Nephron progenitor cell (in vitro differentiated cells): ENCODE measurements at regions not wholly inside any gene's neighbourhood (a gene's known extent, or its start where the extent isn't known, plus 50 kb on each side); places are given as distances from the start of the nearest gene placed in this dataset.
"Not testable (repeated sequence)": the region's sequence is repeated elsewhere in the genome, so short reads cannot be mapped to it uniquely, and the experiment has no call there.

Experiments used
- DNase-seq: peaks from one replicate; pipeline ENCODE4 v3.0.0; 2021
- H3K27ac Mint-ChIP-seq: 2 replicates; pipeline ENCODE4 v1.8.0; 2021; ENCODE audit warnings: mild to moderate bottlenecking, moderate library complexity, mixed read lengths
- H3K27me3 Mint-ChIP-seq: 2 replicates; pipeline ENCODE4 v1.8.0; 2021; ENCODE audit warnings: mild to moderate bottlenecking, low read depth, mixed read lengths; ENCODE audit not compliant: poor library complexity
- H3K36me3 Mint-ChIP-seq: 2 replicates; pipeline ENCODE4 v1.8.0; 2021; ENCODE audit warnings: low read depth, mixed read lengths
- H3K4me1 Mint-ChIP-seq: 2 replicates; pipeline ENCODE4 v1.8.0; 2021; ENCODE audit warnings: mixed read lengths
- H3K4me3 Mint-ChIP-seq: 2 replicates; pipeline ENCODE4 v1.8.0; 2021; ENCODE audit warnings: mild to moderate bottlenecking, moderate library complexity, mixed read lengths
- H3K9me3 Mint-ChIP-seq: 2 replicates; pipeline ENCODE4 v1.8.0; 2021; ENCODE audit warnings: mild to moderate bottlenecking, moderate library complexity, mixed read lengths
- TF ChIP-seq, protein P1 (sequence below): fragments of 200-600 bp; sonication (generic); IDR thresholded peaks from 2 replicates; pipeline ENCODE4 v1.5.0; 2021; ENCODE audit warnings: antibody characterized with exemption

DNA sequence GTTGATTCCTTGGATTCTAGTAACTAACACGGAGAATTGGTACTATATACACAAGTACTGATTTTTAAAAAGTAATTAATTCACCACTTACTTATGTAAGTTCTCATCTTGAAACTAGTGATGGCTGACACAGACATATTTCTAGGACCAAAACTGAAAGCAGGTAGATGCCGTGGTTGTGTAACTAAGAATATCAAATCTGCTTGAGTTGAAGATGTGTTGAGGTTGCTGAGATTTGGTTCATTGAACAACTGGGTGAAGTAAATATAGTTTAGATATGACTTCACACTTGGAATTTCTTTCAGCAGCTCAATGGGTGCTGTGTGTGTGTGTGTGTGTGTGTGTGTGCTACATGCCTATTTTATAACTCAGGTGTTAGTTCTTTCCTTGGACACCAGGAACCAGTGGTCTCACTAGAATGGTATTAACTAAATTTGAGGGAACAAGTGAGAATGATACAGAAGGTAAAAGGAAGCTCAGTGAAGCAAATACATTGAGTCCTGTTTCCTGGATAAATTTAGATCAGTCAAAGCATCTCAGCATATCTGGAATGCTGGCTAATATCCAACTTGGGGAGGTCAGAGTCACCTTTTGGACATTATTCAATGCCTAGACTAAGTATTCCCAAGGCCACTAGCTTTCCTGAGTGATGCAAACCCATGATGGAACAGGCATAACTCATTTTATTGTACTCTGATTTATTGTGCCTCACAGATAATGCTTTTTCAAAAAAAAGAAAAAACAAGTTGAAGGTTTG lies 110.7 kb upstream of the ZEB2 start:
- TF ChIP-seq, protein P1, sequence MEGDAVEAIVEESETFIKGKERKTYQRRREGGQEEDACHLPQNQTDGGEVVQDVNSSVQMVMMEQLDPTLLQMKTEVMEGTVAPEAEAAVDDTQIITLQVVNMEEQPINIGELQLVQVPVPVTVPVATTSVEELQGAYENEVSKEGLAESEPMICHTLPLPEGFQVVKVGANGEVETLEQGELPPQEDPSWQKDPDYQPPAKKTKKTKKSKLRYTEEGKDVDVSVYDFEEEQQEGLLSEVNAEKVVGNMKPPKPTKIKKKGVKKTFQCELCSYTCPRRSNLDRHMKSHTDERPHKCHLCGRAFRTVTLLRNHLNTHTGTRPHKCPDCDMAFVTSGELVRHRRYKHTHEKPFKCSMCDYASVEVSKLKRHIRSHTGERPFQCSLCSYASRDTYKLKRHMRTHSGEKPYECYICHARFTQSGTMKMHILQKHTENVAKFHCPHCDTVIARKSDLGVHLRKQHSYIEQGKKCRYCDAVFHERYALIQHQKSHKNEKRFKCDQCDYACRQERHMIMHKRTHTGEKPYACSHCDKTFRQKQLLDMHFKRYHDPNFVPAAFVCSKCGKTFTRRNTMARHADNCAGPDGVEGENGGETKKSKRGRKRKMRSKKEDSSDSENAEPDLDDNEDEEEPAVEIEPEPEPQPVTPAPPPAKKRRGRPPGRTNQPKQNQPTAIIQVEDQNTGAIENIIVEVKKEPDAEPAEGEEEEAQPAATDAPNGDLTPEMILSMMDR, result no peak
- DNase-seq, result no peak
- Mint-ChIP-seq H3K36me3 (no peaks in the 10 kb centered on the region), H3K27me3 (no peaks in the 10 kb centered on the region), H3K4me3 (no peak overlapping the region), H3K27ac (no peak overlapping the region), H3K4me1 (no peaks in the 10 kb centered on the region), H3K9me3 (peaks cover 29% of the 10 kb centered on the region)

DNA sequence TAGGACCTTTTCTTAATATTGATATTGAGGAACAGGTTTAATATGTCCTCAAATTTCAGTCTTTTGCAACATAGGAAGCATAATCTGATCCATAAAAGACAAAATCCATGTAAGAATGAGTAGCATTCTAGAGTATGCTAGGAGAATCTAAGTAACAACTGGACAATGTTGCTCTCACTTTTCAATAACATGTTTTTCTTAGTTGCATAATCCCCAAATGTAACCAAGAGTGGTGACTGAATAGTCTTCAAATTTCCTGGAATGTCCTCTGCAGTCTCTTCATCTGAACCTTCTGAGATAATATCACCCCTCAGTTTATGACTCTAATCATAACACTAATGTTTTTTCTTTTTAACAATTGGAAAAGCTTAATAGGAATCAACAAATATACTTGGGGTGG lies 110.0 kb upstream of the ZEB2 start:
- Mint-ChIP-seq H3K27me3 (no peaks in the 10 kb centered on the region), H3K27ac (no peak overlapping the region)
- TF ChIP-seq, protein P1, result no peak

DNA sequence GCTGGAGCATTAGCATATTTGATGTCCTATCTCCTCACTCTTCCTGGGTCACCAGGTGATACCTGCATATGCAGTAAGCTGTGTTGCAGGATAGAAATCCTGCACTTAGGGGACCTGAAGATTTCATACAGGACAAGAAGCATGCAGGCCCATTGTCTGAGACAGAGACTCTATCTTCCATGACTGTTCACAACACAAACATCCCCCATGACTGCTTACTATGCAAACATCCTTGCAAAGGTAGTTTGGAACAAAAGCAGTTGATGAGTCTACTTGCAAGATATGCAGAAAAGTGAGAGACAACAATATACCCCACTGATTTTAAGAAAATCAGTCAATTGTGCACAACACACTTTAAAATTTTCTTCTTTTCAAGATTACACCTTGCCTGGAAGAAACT lies 108.6 kb upstream of the ZEB2 start:
- Mint-ChIP-seq H3K27me3 (no peaks in the 10 kb centered on the region), H3K4me1 (peaks cover 5% of the 10 kb centered on the region), H3K27ac (no peak overlapping the region), H3K9me3 (peaks cover 12% of the 10 kb centered on the region), H3K36me3 (no peaks in the 10 kb centered on the region), H3K4me3 (no peak overlapping the region)
- TF ChIP-seq, protein P1, result no peak
- DNase-seq, result no peak

More for the DNA sequence above, 110.0 kb upstream of the ZEB2 start:
- no peak overlapping the region for H3K4me3 Mint-ChIP-seq
- no peaks in the 10 kb centered on the region for H3K36me3 Mint-ChIP-seq
- no peak for DNase-seq
- peaks cover 5% of the 10 kb centered on the region for H3K4me1 Mint-ChIP-seq
- peaks cover 22% of the 10 kb centered on the region for H3K9me3 Mint-ChIP-seq

DNA sequence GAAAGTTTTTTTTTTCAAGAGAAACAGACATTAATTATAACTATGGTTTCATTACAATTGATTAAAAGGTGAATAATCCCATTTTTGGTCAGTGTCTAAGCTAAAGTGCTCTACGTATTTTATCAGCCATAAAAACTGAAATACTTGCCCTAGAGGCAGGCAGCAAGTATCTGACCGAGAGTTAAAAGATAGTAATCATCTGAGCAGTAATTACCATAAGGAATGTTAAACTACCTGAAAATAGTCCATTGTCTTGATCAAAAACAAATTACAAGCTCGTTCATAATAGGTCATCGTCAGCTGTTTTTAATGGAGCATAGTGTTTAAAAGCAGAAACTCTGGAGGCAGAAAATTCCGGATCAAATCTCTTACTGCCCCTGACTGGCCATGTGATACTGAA lies 105.7 kb upstream of the ZEB2 start:
- H3K36me3 Mint-ChIP-seq, result peaks cover 11% of the 10 kb centered on the region
- TF ChIP-seq, protein P1, result no peak
- no peak overlapping the region for H3K27ac Mint-ChIP-seq
- no peak overlapping the region for H3K4me3 Mint-ChIP-seq
- DNase-seq, result no peak
- peaks cover 26% of the 10 kb centered on the region for H3K9me3 Mint-ChIP-seq
- H3K4me1 Mint-ChIP-seq, result peaks cover 5% of the 10 kb centered on the region
- no peaks in the 10 kb centered on the region for H3K27me3 Mint-ChIP-seq

DNA sequence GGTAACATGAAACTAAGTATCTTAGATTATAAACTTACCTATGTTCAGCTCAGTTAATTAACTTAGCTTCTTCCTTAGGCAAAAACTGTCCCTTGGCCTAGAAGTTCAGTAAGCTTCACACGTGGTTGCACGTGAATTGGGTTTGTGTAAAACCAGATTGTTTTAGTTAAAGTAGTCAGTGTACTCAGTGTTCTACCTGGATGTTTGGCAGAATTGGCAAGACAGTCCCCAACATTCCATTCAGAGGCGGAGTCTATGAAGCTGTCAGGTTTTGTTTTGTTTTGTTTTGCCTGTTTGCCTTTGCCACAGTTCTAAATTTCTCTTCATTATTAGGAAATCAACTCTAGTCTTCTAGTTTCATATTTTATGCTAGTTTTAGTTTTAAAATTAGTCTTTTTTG lies 105.3 kb upstream of the ZEB2 start:
- H3K36me3 Mint-ChIP-seq, result peaks cover 11% of the 10 kb centered on the region
- H3K9me3 Mint-ChIP-seq, result peaks cover 26% of the 10 kb centered on the region
- no peak overlapping the region for H3K4me3 Mint-ChIP-seq
- DNase-seq, result no peak
- H3K27me3 Mint-ChIP-seq, result no peaks in the 10 kb centered on the region
- peaks cover 5% of the 10 kb centered on the region for H3K4me1 Mint-ChIP-seq
- H3K27ac Mint-ChIP-seq, result no peak overlapping the region
- TF ChIP-seq, protein P1, result no peak

DNA sequence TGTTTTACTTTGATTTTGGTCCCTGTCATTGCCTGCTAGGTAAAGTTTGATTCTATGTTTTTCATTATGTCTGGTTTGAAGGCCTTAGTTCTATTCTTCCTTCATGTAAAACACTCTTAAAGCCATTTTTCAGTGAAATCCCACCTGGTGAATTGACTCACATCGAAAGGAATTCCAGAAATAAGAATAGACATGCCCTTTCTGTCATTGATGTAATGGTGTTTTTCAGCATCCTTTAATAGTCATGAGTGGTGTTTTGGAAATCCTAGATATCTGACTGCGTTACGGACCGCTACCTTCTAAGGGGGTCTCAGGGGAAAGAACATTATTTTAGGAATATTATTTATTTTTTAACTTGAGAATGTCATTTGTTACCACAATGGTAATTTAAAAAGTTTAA lies 104.5 kb upstream of the ZEB2 start:
- H3K27me3 Mint-ChIP-seq, result no peaks in the 10 kb centered on the region
- H3K9me3 Mint-ChIP-seq, result peaks cover 26% of the 10 kb centered on the region
- H3K4me1 Mint-ChIP-seq, result peaks cover 5% of the 10 kb centered on the region
- DNase-seq, result no peak
- TF ChIP-seq, protein P1, result no peak
- no peak overlapping the region for H3K4me3 Mint-ChIP-seq
- no peak overlapping the region for H3K27ac Mint-ChIP-seq
- peaks cover 11% of the 10 kb centered on the region for H3K36me3 Mint-ChIP-seq

DNA sequence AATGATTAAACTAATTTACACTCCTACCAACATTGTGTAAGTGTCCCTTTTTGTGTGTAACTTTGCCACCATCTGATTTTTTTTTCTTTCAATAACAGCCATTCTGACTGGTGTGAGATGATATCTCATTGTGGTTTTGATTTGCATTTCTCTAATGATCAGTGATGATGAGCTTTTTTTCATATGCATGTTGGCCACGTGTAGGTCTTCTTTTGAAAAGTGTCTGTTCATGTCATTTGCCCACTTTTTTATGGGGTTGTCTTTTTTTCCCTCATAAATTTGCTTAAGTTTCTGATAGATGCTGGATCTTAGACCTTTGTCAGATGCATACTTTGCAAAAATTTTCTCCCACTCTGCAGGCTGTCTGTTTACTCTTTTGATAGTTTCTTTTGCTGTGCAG lies 102.5 kb upstream of the ZEB2 start:
- Mint-ChIP-seq H3K9me3 (peaks cover 26% of the 10 kb centered on the region), H3K36me3 (peaks cover 11% of the 10 kb centered on the region)
- H3K27me3 Mint-ChIP-seq, H3K4me3 Mint-ChIP-seq, DNase-seq, H3K27ac Mint-ChIP-seq, H3K4me1 Mint-ChIP-seq: not testable (repeated sequence)
